Caco-2 (cell line): ENCODE measurements at regions not wholly inside any gene's neighbourhood (a gene's known extent, or its start where the extent isn't known, plus 50 kb on each side); places are given as distances from the start of the nearest gene placed in this dataset.

Experiments
- BruUV-seq: library from RNA; stranded (reverse); fragments of 400-500 nt; replicated peaks from 2 replicates; lab custom pipeline; 2021; lab: Mats Ljungman, UMichigan
- CTCF ChIA-PET: fragments of 300-600 bp; sonication (Branson Sonifier 250); formaldehyde crosslinking; loops from one replicate; lab custom pipeline; 2022; ENCODE audit warnings: antibody characterized with exemption; lab: Charles Lee
- POLR2A ChIA-PET: fragments of 300-600 bp; sonication (Branson Sonifier 250); formaldehyde crosslinking; loops from one replicate; lab custom pipeline; 2022; ENCODE audit warnings: antibody characterized with exemption; lab: Charles Lee
- DNase-seq, 2 experiments: peaks; one replicate each; pipeline versions ENCODE4 v3.0.0 to v3.0.0-alpha.2; 2020 to 2022
- H3K27me3 ChIP-seq: replicated peaks from 2 replicates; pipeline ENCODE4 v1.6.0; 2011; ENCODE audit warnings: low read length; ENCODE audit not compliant: control insufficient read depth, insufficient read depth
- H3K36me3 ChIP-seq: 2 replicates; pipeline ENCODE4 v1.5.1; 2011; ENCODE audit warnings: low read length; ENCODE audit not compliant: control insufficient read depth, insufficient read depth
- H3K4me1 ChIP-seq: fragments of 250-450 bp; sonication (Bioruptor Pico); 2 replicates; pipeline ENCODE4 v1.5.1; 2020; ENCODE audit warnings: mild to moderate bottlenecking
- H3K4me3 ChIP-seq: 2 replicates; pipeline ENCODE4 v1.5.1; 2011; ENCODE audit warnings: low read depth, mild to moderate bottlenecking, control low read depth, low read length
- H3K9me3 ChIP-seq: fragments of 250-450 bp; sonication (Bioruptor Pico); 2 replicates; pipeline ENCODE4 v1.5.1; 2020; ENCODE audit warnings: mild to moderate bottlenecking, moderate library complexity
- H3K27ac Mint-ChIP-seq: one replicate; pipeline ENCODE4 v1.8.0; 2022; ENCODE audit warnings: mixed read lengths; ENCODE audit not compliant: unreplicated experiment
- H3K27me3 Mint-ChIP-seq: one replicate; pipeline ENCODE4 v1.8.0; 2022; ENCODE audit warnings: mixed read lengths; ENCODE audit not compliant: insufficient read depth, unreplicated experiment
- H3K36me3 Mint-ChIP-seq: one replicate; pipeline ENCODE4 v1.8.0; 2022; ENCODE audit warnings: mild to moderate bottlenecking, mixed read lengths; ENCODE audit not compliant: insufficient read depth, unreplicated experiment
- H3K4me1 Mint-ChIP-seq: one replicate; pipeline ENCODE4 v1.8.0; 2022; ENCODE audit warnings: low read depth, mixed read lengths; ENCODE audit not compliant: unreplicated experiment
- H3K4me3 Mint-ChIP-seq: one replicate; pipeline ENCODE4 v1.8.0; 2022; ENCODE audit warnings: mild to moderate bottlenecking, moderate library complexity, mixed read lengths; ENCODE audit not compliant: unreplicated experiment
- H3K9me3 Mint-ChIP-seq: one replicate; pipeline ENCODE4 v1.8.0; 2022; ENCODE audit warnings: mixed read lengths; ENCODE audit not compliant: unreplicated experiment
- intact Hi-C: fragments of 100-400 bp; cut with micrococcal nuclease; formaldehyde crosslinking; loops from one replicate; pipeline ENCODE4 v1.10.0; 2022; ENCODE audit not compliant: unreplicated experiment
- TF ChIP-seq, protein P1 (sequence below), 2 experiments: fragments of 200-600 bp in 1 of 2; IDR thresholded peaks; 1 replicate in 1 of 2; 2 replicates in 1 of 2; pipeline versions ENCODE4 v1.5.1 to v1.8.0; 2011 to 2022; ENCODE audit warnings: antibody characterized with exemption in 1 of 2, control low read depth in 1 of 2, inconsistent platforms in 1 of 2, low read depth in 1 of 2, low read length in 1 of 2, mild to moderate bottlenecking in 1 of 2, moderate library complexity in 1 of 2; ENCODE audit not compliant: insufficient read depth in 1 of 2, severe bottlenecking in 1 of 2, unreplicated experiment in 1 of 2

DNA sequence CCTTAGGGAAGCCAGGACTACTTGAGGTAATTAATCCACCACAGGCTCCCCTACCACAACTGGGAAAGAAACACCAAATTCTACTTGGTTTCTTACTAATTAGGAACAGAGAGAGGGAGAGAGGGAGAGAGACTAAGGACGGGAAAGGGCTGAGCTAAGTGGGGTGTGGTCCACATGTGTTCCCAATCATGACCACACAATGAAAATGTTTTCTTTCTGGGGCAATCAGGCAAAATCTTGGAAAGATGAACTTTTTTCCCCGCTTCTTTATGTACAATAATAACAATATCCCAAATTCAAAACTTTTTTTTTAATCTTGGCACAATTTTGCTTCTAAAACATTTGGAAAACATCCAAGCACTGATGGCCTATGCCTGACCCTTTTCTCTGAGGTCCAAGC, 734.4 kb downstream of the MAFB start:
- Histone ChIP-seq H3K4me3 (no peak overlapping the region), H3K9me3 (no peaks in the 10 kb centered on the region), H3K4me1 (no peaks in the 10 kb centered on the region), H3K36me3 (no peaks in the 10 kb centered on the region), H3K27me3 (no peaks in the 10 kb centered on the region)
- intact Hi-C loops: no loop called here
- ChIA-PET CTCF (no interaction called here), POLR2A (no interaction called here)
- TF ChIP-seq, protein P1, sequence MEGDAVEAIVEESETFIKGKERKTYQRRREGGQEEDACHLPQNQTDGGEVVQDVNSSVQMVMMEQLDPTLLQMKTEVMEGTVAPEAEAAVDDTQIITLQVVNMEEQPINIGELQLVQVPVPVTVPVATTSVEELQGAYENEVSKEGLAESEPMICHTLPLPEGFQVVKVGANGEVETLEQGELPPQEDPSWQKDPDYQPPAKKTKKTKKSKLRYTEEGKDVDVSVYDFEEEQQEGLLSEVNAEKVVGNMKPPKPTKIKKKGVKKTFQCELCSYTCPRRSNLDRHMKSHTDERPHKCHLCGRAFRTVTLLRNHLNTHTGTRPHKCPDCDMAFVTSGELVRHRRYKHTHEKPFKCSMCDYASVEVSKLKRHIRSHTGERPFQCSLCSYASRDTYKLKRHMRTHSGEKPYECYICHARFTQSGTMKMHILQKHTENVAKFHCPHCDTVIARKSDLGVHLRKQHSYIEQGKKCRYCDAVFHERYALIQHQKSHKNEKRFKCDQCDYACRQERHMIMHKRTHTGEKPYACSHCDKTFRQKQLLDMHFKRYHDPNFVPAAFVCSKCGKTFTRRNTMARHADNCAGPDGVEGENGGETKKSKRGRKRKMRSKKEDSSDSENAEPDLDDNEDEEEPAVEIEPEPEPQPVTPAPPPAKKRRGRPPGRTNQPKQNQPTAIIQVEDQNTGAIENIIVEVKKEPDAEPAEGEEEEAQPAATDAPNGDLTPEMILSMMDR (IDR thresholded peaks at IDR 0.05; ENCODE audit: insufficient read depth in 1 of 2, low read depth in 1 of 2, low read length in 1 of 2, severe bottlenecking in 1 of 2, unreplicated experiment in 1 of 2): no peak
- Mint-ChIP-seq H3K4me1 (no peaks in the 10 kb centered on the region), H3K27me3 (peaks cover 11% of the 10 kb centered on the region), H3K9me3 (no peaks in the 10 kb centered on the region), H3K27ac (no peak overlapping the region), H3K36me3 (no peaks in the 10 kb centered on the region), H3K4me3 (no peak overlapping the region)
- DNase-seq: no peak
- BruUV-seq: no TSS peak

- H3K9me3 Mint-ChIP-seq: no peaks in the 10 kb centered on the region
- no TSS peak for BruUV-seq
- ChIA-PET POLR2A (no interaction called here), CTCF (no interaction called here)
- H3K36me3 Mint-ChIP-seq: no peaks in the 10 kb centered on the region
- H3K4me3 Mint-ChIP-seq: no peak overlapping the region
- no peak overlapping the region for H3K4me3 ChIP-seq
- no peak overlapping the region for H3K27ac Mint-ChIP-seq
- TF ChIP-seq, protein P1 (IDR thresholded peaks at IDR 0.05; ENCODE audit: insufficient read depth in 1 of 2, low read depth in 1 of 2, low read length in 1 of 2, severe bottlenecking in 1 of 2, unreplicated experiment in 1 of 2): no peak
- no peaks in the 10 kb centered on the region for H3K4me1 ChIP-seq
- no peaks in the 10 kb centered on the region for H3K27me3 ChIP-seq
- no peaks in the 10 kb centered on the region for H3K36me3 ChIP-seq
- no peak for DNase-seq
- no peaks in the 10 kb centered on the region for H3K9me3 ChIP-seq
- intact Hi-C loops: no loop called here
- H3K4me1 Mint-ChIP-seq: no peaks in the 10 kb centered on the region
- peaks cover 4% of the 10 kb centered on the region for H3K27me3 Mint-ChIP-seq
These were observed 742.1 kb downstream of the MAFB start for GRCh38 chr20:39946931-39947330.

DNA sequence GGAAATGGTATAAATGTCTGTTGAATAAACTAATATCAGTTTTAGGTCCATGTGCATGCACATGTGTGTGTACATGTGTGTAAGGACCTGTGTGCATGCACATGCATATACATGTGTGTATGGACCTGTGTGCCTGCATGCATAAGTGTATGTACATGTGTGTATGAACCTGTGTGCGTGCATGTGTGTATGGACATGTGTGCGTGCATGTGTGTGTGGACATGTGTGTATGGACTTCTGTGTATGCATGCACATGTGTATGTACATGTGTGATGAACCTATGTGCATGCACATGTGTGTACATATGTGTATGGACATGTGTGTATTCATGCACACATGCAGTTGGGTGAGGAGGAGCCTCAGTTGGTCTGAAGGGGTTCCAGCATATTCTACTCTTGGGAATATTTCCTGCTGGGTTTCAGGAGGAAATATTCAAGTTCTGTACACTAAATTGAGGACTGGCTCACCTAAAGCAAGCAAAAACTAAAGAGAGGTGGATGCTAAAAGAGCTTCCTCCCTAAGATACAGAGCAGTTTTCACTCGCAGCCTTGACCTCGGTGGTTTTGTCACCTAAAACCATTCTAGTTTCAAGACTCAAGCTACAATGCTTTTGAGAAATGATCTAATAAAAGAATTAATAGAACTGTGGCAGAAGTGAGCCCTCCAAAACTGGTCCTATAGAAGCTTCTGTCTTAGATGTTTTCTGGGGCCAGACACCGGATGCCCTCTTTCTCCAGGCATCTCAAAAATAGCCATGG, 742.8 kb downstream of the MAFB start:
- no peak for DNase-seq
- intact Hi-C loops: no loop called here
- H3K36me3 Mint-ChIP-seq: no peaks in the 10 kb centered on the region
- no peaks in the 10 kb centered on the region for H3K27me3 ChIP-seq
- TF ChIP-seq, protein P1 (IDR thresholded peaks at IDR 0.05; ENCODE audit: insufficient read depth in 1 of 2, low read depth in 1 of 2, low read length in 1 of 2, severe bottlenecking in 1 of 2, unreplicated experiment in 1 of 2): no peak
- no peaks in the 10 kb centered on the region for H3K36me3 ChIP-seq
- no peaks in the 10 kb centered on the region for H3K9me3 ChIP-seq
- H3K27ac Mint-ChIP-seq: no peak overlapping the region
- no TSS peak for BruUV-seq
- no peaks in the 10 kb centered on the region for H3K4me1 ChIP-seq
- no peaks in the 10 kb centered on the region for H3K4me1 Mint-ChIP-seq
- H3K4me3 Mint-ChIP-seq: no peak overlapping the region
- H3K4me3 ChIP-seq: no peak overlapping the region
- POLR2A ChIA-PET: no interaction called here
- CTCF ChIA-PET: no interaction called here
- peaks cover 2% of the 10 kb centered on the region for H3K27me3 Mint-ChIP-seq
- H3K9me3 Mint-ChIP-seq: no peaks in the 10 kb centered on the region
